ENCODE measurements at regions not wholly inside any gene's neighbourhood (a gene's known extent, or its start where the extent isn't known, plus 50 kb on each side); places are given as distances from the start of the nearest gene placed in this dataset.

- TF ChIP-seq GABPA (IDR thresholded peaks at IDR 0.05; ENCODE audit: low read depth) (no peak), CHD2 (IDR thresholded peaks at IDR 0.05; ENCODE audit: low read length, partially characterized antibody) (no peak), TEAD4 (IDR thresholded peaks at IDR 0.05; ENCODE audit: borderline replicate concordance, insufficient read depth) (no peak), POLR2AphosphoS5 (IDR thresholded peaks at IDR 0.05; ENCODE audit: low read depth, low read length) (no peak), MAX (IDR thresholded peaks at IDR 0.05; ENCODE audit: low read depth) (no peak), CTCF (IDR thresholded peaks at IDR 0.05) (no peak), REST (IDR thresholded peaks at IDR 0.05; ENCODE audit: low read depth, low read length) (no peak), EP300 (IDR thresholded peaks at IDR 0.05; ENCODE audit: borderline replicate concordance in 1 of 2, low read depth in 1 of 2, low read length in 1 of 2) (no peak), FOXM1 (IDR thresholded peaks at IDR 0.05; ENCODE audit: low read depth) (no peak), YY1 (IDR thresholded peaks at IDR 0.05; ENCODE audit: low read depth) (no peak), TCF12 (IDR thresholded peaks at IDR 0.05) (no peak), RAD21 (IDR thresholded peaks at IDR 0.05; ENCODE audit: low read length) (no peak)
Observed at GRCh38 chr13:61146158-61146557, 269.5 kb downstream of the PCDH20 start.

Measured in SK-N-SH (cell line).